Endothelial cell of umbilical vein (primary cell): ENCODE measurements at regions not wholly inside any gene's neighbourhood (a gene's known extent, or its start where the extent isn't known, plus 50 kb on each side); places are given as distances from the start of the nearest gene placed in this dataset.

Source experiments
- BruUV-seq: library from RNA; stranded (reverse); fragments of 400-500 nt; replicated peaks from 2 replicates; lab custom pipeline; 2021; lab: Mats Ljungman, UMichigan
- CTCF ChIA-PET: fragments of 300-600, 350-600 bp; sonication (Branson Sonifier 250); formaldehyde crosslinking; loops from one replicate; lab custom pipeline; 2021; ENCODE audit warnings: antibody characterized with exemption, inconsistent platforms; lab: Charles Lee
- POLR2A ChIA-PET: fragments of 300-600, 350-600 bp; sonication (Branson Sonifier 250); formaldehyde crosslinking; loops from one replicate; lab custom pipeline; 2021; ENCODE audit warnings: antibody characterized with exemption, inconsistent platforms; lab: Charles Lee
- DNase-seq: peaks from one replicate; pipeline ENCODE4 v3.0.0-alpha.2; 2011; ENCODE audit warnings: low read depth, low spot score
- FAIRE-seq: peaks from 2 replicates; lab custom pipeline; 2011; peaks lifted over from hg19 to GRCh38; lab: Jason Lieb, UNC
- H2AFZ ChIP-seq: 2 replicates; pipeline ENCODE4 v1.6.0; 2012; ENCODE audit warnings: low read depth, low read length, control low read depth, inconsistent platforms
- H3K27ac ChIP-seq: 2 replicates; pipeline ENCODE4 v1.5.1; 2011; ENCODE audit warnings: low read depth, mild to moderate bottlenecking, control low read depth, low read length, moderate library complexity; ENCODE audit not compliant: insufficient read depth
- H3K27me3 ChIP-seq, 2 experiments: 2 replicates each; pipeline versions ENCODE4 v1.6.0 to v1.6.1; 2011; ENCODE audit warnings: low read length in 2 of 2, mixed read lengths in 1 of 2; ENCODE audit not compliant: control insufficient read depth in 2 of 2, insufficient read depth in 2 of 2
- H3K36me3 ChIP-seq, 2 experiments: 2 replicates in 1 of 2; 3 replicates in 1 of 2; pipeline ENCODE4 v1.5.1; 2011; ENCODE audit warnings: low read length in 2 of 2, mild to moderate bottlenecking in 1 of 2, moderate library complexity in 1 of 2; ENCODE audit not compliant: control insufficient read depth in 2 of 2, insufficient read depth in 2 of 2; ENCODE audit errors: extremely low read depth in 1 of 2
- H3K4me1 ChIP-seq: 3 replicates; pipeline ENCODE4 v1.5.1; 2011; ENCODE audit warnings: mild to moderate bottlenecking, low read length; ENCODE audit not compliant: control insufficient read depth, insufficient read depth; ENCODE audit errors: extremely low read depth
- H3K4me2 ChIP-seq: 2 replicates; pipeline ENCODE4 v1.6.1; 2011; ENCODE audit warnings: low read length, control low read depth, mixed read lengths; ENCODE audit not compliant: insufficient read depth
- H3K4me3 ChIP-seq, 3 experiments: fragments of 200-600 bp in 1 of 3; sonication (generic), shearing (Covaris generic) in 1 of 3; replicated peaks in 1 of 3; 2 replicates each; pipeline ENCODE4 v1.5.1; 2011 to 2016; ENCODE audit warnings: control low read depth in 3 of 3, low read length in 3 of 3, mild to moderate bottlenecking in 2 of 3, inconsistent platforms in 1 of 3, low read depth in 1 of 3, moderate library complexity in 1 of 3; ENCODE audit not compliant: insufficient read depth in 1 of 3
- H3K79me2 ChIP-seq: 2 replicates; pipeline ENCODE4 v1.6.0; 2012; ENCODE audit warnings: low read length, inconsistent platforms; ENCODE audit not compliant: control insufficient read depth, insufficient read depth
- H3K9ac ChIP-seq: replicated peaks from 2 replicates; pipeline ENCODE3; 2011; ENCODE audit warnings: low read length, control low read depth; ENCODE audit not compliant: insufficient read depth; ENCODE audit errors: extremely low read depth
- H3K9me1 ChIP-seq: replicated peaks from 3 replicates; pipeline ENCODE4 v1.6.0; 2011; ENCODE audit warnings: mild to moderate bottlenecking, low read length; ENCODE audit not compliant: control insufficient read depth, insufficient read depth; ENCODE audit errors: extremely low read depth
- H3K9me3 ChIP-seq: replicated peaks from 2 replicates; pipeline ENCODE4 v1.5.1; 2012; ENCODE audit warnings: low read length, inconsistent platforms; ENCODE audit not compliant: control insufficient read depth, insufficient read depth
- H4K20me1 ChIP-seq: replicated peaks from 2 replicates; pipeline ENCODE3; 2011; ENCODE audit warnings: mild to moderate bottlenecking, low read length; ENCODE audit not compliant: control insufficient read depth, insufficient read depth; ENCODE audit errors: extremely low read depth
- EZH2 ChIP-seq: IDR thresholded peaks from 2 replicates; pipeline ENCODE4 v1.6.1; 2012; ENCODE audit warnings: borderline replicate concordance, low read depth, mild to moderate bottlenecking, moderate library complexity, low read length, inconsistent platforms; ENCODE audit not compliant: severe bottlenecking
- FOS ChIP-seq: IDR thresholded peaks from 2 replicates; pipeline ENCODE4 v1.6.1; 2011; ENCODE audit warnings: mild to moderate bottlenecking, low read length, moderate library complexity, borderline replicate concordance; ENCODE audit not compliant: insufficient read depth
- GATA2 ChIP-seq: IDR thresholded peaks from 2 replicates; pipeline ENCODE4 v1.7.0; 2011; ENCODE audit warnings: low read depth, mild to moderate bottlenecking, moderate library complexity, mixed read lengths, low read length; ENCODE audit not compliant: insufficient read length, insufficient read depth
- JUN ChIP-seq: IDR thresholded peaks from 2 replicates; pipeline ENCODE4 v1.6.1; 2011; ENCODE audit warnings: borderline replicate concordance, low read depth; ENCODE audit not compliant: insufficient read length, insufficient read depth
- MYC ChIP-seq: IDR thresholded peaks from one replicate; pipeline ENCODE4 v1.6.1; 2011; ENCODE audit warnings: mild to moderate bottlenecking, low read depth, low read length
- POLR2A ChIP-seq: IDR thresholded peaks from 2 replicates; pipeline ENCODE4 v1.6.1; 2012; ENCODE audit warnings: low read depth, mild to moderate bottlenecking, control low read depth, low read length
- POLR2AphosphoS5 ChIP-seq: IDR thresholded peaks from 2 replicates; pipeline ENCODE4 v1.6.1; 2012; ENCODE audit warnings: low read depth, mild to moderate bottlenecking, control low read depth, low read length, moderate library complexity; ENCODE audit not compliant: insufficient read depth
- dilution Hi-C: fragments of 300-500 bp; cut with MboI; formaldehyde crosslinking; loops from one replicate; pipeline ENCODE4 v1.15.0; 2019; ENCODE audit warnings: low sequenced_read_pairs; ENCODE audit not compliant: extremely low pct_ligation_motif_present
- intact Hi-C: fragments of 100-400 bp; cut with micrococcal nuclease; formaldehyde crosslinking; loops from one replicate; pipeline ENCODE4 v1.10.0; 2022
- TF ChIP-seq, protein P1 (sequence below): IDR thresholded peaks from 2 replicates; pipeline ENCODE4 v1.6.1; 2011; ENCODE audit not compliant: insufficient read depth, insufficient read length
- TF ChIP-seq, protein P2 (sequence below), 2 donors: IDR thresholded peaks; 1 replicate in 1 of 2; 2 replicates in 1 of 2; pipeline ENCODE4 v1.5.1; 2011; ENCODE audit warnings: low read length in 2 of 2, mild to moderate bottlenecking in 2 of 2, moderate library complexity in 2 of 2, control low read depth in 1 of 2, inconsistent platforms in 1 of 2, low read depth in 1 of 2; ENCODE audit not compliant: insufficient read depth in 1 of 2; ENCODE audit errors: extremely low read depth in 1 of 2

DNA sequence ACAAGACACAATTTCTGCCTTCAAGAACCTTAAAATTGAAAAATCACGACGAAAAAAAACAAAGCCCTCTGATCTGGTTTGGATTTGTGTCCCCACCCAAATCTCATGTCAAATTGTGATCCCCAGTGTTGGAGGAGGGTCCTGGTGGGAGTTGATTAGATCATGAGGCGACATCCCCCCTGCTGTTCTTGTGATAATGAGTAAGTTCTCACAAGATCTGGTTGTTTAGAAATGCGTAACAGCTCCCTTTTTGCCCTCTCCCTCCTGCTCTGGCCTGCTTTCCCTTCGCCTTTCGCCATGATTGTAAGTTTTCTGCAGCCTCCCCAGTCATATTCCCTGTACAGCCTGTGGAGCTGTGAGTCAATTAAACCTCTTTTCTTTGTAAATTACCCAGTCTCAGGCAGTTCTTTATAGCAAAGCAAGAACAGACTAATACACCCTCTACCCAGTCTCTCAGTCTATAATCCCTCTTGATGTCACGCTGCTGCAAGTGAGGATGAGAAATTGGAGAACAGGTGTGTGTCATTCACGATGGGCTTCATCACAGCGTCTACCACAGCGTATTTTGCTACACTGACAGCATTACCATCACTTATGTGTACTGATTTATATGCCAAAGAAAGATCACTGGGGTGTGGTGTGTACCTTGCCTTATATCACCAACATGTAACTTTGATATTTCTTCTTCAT, 330.7 kb downstream of the MTX2 start:
- Histone ChIP-seq H3K27ac (no peak overlapping the region), H3K9ac (no peak overlapping the region), H3K79me2 (no peaks in the 10 kb centered on the region), H3K9me1 (no peaks in the 10 kb centered on the region), H3K4me3 (no peak overlapping the region), H3K4me1 (peaks cover 9% of the 10 kb centered on the region), H3K36me3 (no peaks in the 10 kb centered on the region), H3K27me3 (no peaks in the 10 kb centered on the region), H4K20me1 (no peaks in the 10 kb centered on the region), H2AFZ (no peak overlapping the region), H3K4me2 (no peak overlapping the region), H3K9me3 (no peaks in the 10 kb centered on the region)
- no peak for FAIRE-seq
- no peak for DNase-seq
- ChIA-PET CTCF (interaction anchor here (1.8 kb wide), 1 partner anchor 13 kb away, joined by 5 read pairs; no protein-coding TSS in a partner anchor), POLR2A (no interaction called here)
- dilution Hi-C loops, result no loop called here
- BruUV-seq, result no TSS peak
- TF ChIP-seq, protein P1, sequence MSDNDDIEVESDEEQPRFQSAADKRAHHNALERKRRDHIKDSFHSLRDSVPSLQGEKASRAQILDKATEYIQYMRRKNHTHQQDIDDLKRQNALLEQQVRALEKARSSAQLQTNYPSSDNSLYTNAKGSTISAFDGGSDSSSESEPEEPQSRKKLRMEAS, result no peak
- TF ChIP-seq JUN, result no peak
- TF ChIP-seq POLR2A, result no peak
- no peak for TF ChIP-seq GATA2
- no peak for TF ChIP-seq EZH2
- no peak for TF ChIP-seq POLR2AphosphoS5
- TF ChIP-seq MYC, result no peak
- no peak for TF ChIP-seq FOS
- TF ChIP-seq, protein P2, sequence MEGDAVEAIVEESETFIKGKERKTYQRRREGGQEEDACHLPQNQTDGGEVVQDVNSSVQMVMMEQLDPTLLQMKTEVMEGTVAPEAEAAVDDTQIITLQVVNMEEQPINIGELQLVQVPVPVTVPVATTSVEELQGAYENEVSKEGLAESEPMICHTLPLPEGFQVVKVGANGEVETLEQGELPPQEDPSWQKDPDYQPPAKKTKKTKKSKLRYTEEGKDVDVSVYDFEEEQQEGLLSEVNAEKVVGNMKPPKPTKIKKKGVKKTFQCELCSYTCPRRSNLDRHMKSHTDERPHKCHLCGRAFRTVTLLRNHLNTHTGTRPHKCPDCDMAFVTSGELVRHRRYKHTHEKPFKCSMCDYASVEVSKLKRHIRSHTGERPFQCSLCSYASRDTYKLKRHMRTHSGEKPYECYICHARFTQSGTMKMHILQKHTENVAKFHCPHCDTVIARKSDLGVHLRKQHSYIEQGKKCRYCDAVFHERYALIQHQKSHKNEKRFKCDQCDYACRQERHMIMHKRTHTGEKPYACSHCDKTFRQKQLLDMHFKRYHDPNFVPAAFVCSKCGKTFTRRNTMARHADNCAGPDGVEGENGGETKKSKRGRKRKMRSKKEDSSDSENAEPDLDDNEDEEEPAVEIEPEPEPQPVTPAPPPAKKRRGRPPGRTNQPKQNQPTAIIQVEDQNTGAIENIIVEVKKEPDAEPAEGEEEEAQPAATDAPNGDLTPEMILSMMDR (IDR thresholded peaks at IDR 0.05; ENCODE audit: extremely low read depth in 1 of 2, insufficient read depth in 1 of 2, low read depth in 1 of 2, low read length in 2 of 2), result no peak
- intact Hi-C loops, result no loop called here
